ENCODE measurements at regions not wholly inside any gene's neighbourhood (a gene's known extent, or its start where the extent isn't known, plus 50 kb on each side); places are given as distances from the start of the nearest gene placed in this dataset.

DNA sequence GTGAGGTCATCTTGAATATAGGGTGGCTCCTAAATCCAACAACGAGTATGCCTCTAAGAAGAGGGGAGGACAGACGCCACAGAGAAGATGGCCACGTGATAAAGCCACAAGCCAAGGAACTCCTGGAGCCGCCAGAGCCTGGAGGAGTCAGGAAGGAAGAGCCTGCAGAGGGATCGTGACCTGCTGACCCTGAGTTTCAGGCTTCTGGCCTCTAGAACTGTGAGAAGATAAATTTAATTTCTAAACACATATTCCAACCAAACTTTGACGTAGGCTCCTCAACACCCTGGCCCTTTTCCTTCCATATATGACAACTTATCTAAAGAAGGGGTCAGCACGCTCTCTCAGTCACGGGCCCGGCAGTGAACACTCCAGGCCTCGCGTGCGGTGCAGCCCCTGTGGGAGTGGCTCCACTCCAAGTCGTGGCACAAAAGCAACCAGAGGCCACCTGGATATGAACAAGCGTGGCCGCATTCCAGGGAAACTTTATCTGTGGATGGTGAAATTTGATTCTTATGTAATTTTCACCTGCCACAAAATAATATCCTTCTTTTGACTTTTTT lies 138.6 kb upstream of the AJAP1 start:
- no peak for TF ChIP-seq SUZ12 (IDR thresholded peaks at IDR 0.05; ENCODE audit: extremely low read depth, insufficient read depth, insufficient read length)
- no peak for TF ChIP-seq YY1 (IDR thresholded peaks at IDR 0.05; ENCODE audit: insufficient read depth, insufficient read length)
- no peak for TF ChIP-seq ZNF274 (IDR thresholded peaks at IDR 0.05; ENCODE audit: low read depth, low read length)

Data from NT2/D1 (cell line).